NCI-H524 treated with DMSO at 0.1 percent for 48 hours (cell line): ENCODE measurements at regions not wholly inside any gene's neighbourhood (a gene's known extent, or its start where the extent isn't known, plus 50 kb on each side); places are given as distances from the start of the nearest gene placed in this dataset.
A peak's percentile ranks its signal among the peaks of the same experiment; 100 is the strongest.

Experiments used
- DNase-seq: peaks from one replicate; lab custom pipeline; 2025; lab: John Stamatoyannopoulos, UW

- DNase-seq: no peak
Observed at GRCh38 chr4:81549984-81550383, 78.3 kb upstream of the RASGEF1B start.

GRCh38 chr4:81546777-81547176 lies 75.1 kb upstream of the RASGEF1B start:
- no peak for DNase-seq

- peak; percentile 9 for DNase-seq
Observed at GRCh38 chr4:81541161-81541945, 69.6 kb upstream of the RASGEF1B start.

- no peak for DNase-seq
Observed at GRCh38 chr4:81538716-81539427, 67.2 kb upstream of the RASGEF1B start.

- DNase-seq: no peak
Observed at GRCh38 chr4:81531410-81531809, 59.7 kb upstream of the RASGEF1B start.

GRCh38 chr4:81528979-81529378 lies 57.3 kb upstream of the RASGEF1B start:
- DNase-seq: no peak

GRCh38 chr4:81528200-81528599 lies 56.5 kb upstream of the RASGEF1B start:
- no peak for DNase-seq

GRCh38 chr4:81527709-81528108 lies 56.0 kb upstream of the RASGEF1B start:
- DNase-seq: no peak

- DNase-seq: no peak
Observed at GRCh38 chr4:81527115-81527514, 55.4 kb upstream of the RASGEF1B start.

GRCh38 chr4:81526706-81527105 lies 55.0 kb upstream of the RASGEF1B start:
- DNase-seq: no peak

- DNase-seq: no peak
Observed at GRCh38 chr4:81523672-81524327, 52.1 kb upstream of the RASGEF1B start.

GRCh38 chr4:81522711-81523110 lies 51.0 kb upstream of the RASGEF1B start:
- DNase-seq: no peak

GRCh38 chr4:81521708-81522107 lies 50.0 kb upstream of the RASGEF1B start:
- no peak for DNase-seq
